ENCODE measurements at regions not wholly inside any gene's neighbourhood (a gene's known extent, or its start where the extent isn't known, plus 50 kb on each side); places are given as distances from the start of the nearest gene placed in this dataset.

DNA sequence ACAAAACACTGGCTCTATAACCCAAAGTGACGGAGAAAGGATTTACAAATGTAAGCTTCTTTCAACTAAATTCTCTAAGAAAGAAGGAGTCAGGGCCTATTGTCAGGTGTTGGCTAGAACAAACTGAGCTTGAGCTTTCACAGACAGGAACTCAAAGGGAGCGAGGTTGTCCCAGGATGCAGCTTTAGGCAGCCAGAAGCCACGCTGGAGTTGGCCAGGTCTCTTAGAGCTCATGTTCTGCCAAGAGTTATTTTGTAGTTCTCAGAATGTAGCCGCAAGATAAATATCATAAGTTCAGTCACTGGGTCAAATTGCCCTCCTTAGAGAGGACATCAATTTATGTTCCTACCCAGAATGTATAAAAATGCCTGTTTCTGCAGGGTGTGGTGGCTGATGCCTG lies 54.1 kb upstream of the GREB1L start:
- intact Hi-C loops (cut with DNase I; ENCODE audit: low total_unique reads), result no loop called here
- no peak overlapping the region for H3K4me3 ChIP-seq (ENCODE audit: low read depth, poor library complexity, severe bottlenecking)
- TF ChIP-seq, protein P1, sequence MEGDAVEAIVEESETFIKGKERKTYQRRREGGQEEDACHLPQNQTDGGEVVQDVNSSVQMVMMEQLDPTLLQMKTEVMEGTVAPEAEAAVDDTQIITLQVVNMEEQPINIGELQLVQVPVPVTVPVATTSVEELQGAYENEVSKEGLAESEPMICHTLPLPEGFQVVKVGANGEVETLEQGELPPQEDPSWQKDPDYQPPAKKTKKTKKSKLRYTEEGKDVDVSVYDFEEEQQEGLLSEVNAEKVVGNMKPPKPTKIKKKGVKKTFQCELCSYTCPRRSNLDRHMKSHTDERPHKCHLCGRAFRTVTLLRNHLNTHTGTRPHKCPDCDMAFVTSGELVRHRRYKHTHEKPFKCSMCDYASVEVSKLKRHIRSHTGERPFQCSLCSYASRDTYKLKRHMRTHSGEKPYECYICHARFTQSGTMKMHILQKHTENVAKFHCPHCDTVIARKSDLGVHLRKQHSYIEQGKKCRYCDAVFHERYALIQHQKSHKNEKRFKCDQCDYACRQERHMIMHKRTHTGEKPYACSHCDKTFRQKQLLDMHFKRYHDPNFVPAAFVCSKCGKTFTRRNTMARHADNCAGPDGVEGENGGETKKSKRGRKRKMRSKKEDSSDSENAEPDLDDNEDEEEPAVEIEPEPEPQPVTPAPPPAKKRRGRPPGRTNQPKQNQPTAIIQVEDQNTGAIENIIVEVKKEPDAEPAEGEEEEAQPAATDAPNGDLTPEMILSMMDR (IDR thresholded peaks at IDR 0.05), result no peak
- TF ChIP-seq POLR2A (IDR thresholded peaks at IDR 0.05), result no peak
- no peak for DNase-seq (ENCODE audit: low spot score in 2 of 2)
- WGBS, 2 donors, result 69 to 75% methylated on average over 4 of the region's 4 CpGs

GRCh38 chr18:21191596-21192307 lies 50.3 kb upstream of the GREB1L start:
- no peak overlapping the region for H3K4me3 ChIP-seq (ENCODE audit: low read depth, poor library complexity, severe bottlenecking)
- TF ChIP-seq, protein P1 (IDR thresholded peaks at IDR 0.05), result no peak
- no peak for TF ChIP-seq POLR2A (IDR thresholded peaks at IDR 0.05)
- DNase-seq (ENCODE audit: low spot score in 2 of 2), result peak in 1 of 2 donors; percentile 24
- intact Hi-C loops (cut with DNase I; ENCODE audit: low total_unique reads), result loop anchor here (10.0 kb wide), 1 partner anchor 763 kb away; no protein-coding TSS in a partner anchor
- WGBS, 2 donors, result 49 to 55% methylated on average over 7 of the region's 7 CpGs

Measured in lower leg skin (tissue), 4 donors.